ENCODE measurements at regions not wholly inside any gene's neighbourhood (a gene's known extent, or its start where the extent isn't known, plus 50 kb on each side); places are given as distances from the start of the nearest gene placed in this dataset.
"Not testable (repeated sequence)": the region's sequence is repeated elsewhere in the genome, so short reads cannot be mapped to it uniquely, and the experiment has no call there.

DNA sequence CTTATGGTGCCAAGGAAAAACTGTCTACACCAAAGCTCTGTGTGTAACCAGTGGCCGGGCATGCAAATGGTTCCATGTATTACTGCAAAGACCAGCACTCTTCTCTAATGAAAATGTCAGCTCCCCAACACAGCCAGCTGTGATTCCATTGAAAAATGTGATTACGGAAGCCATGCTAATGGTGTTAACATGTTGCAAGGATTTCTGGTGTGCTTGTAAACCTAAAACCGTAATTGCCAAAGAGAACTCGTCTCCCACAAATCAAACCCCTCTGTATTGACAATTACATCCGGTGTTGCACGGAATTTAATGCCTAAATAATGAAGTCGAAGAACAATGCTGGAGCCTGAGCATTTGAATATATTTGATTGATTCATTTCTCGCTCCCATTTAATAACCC lies 351.7 kb downstream of the NPIPA8 start:
- DNase-seq (ENCODE audit: low read depth) = no peak

DNA sequence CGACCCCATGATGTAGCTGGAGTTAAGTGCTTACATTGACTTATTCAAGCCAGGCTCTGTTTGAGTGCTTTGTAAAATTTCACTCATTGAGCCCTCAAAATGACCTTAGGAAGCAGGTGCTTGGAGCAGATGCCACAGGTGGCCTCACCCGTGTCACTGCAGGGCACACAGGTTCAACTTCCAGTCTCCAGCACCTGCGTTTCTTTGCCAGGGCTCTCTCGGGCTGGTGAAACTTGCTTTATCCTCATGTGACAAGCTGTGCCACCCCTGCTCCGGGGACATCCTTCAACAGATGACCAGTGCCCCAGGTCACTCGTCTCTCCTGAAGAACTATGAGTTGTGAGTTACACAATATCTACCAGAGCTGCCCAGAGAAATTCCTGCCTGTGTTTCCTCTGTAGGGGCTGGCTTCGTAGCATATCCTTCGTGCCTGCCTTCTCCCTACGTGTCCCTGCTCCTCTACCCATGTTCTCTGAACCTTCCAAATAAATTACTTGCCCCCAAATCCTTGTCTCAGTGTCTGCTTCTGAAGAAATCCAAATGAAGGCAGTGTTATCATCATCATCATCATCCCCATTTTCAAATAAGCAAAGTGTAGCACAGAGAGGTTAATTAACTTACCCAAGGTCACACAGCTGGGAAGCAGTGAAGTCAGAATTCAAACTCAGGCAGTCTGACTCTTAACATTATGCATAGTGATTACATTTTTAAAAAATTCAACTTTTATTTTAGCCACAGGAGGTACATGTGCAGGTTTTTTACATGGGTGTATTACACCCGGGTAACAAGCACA lies 352.5 kb downstream of the NPIPA8 start:
- no peak for DNase-seq (ENCODE audit: low read depth)

DNA sequence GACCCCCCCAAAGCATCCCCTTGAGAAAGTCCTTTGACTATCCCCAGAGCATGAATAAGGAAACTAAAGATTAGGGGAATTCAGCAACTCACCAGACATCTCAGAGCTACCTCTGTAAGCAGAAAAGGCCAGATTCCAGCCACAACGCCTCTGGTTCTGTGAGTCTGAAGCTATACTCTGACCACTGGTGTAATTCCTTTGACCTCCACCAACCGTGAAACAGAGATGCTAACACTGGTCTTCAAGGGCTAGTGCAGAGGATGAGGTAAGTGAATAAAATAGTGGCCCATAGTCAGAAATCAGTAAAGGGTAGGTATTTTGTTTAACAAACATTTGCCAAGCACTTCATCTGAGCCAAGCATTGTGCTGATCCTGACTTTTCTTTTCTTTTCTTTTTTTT lies 353.4 kb downstream of the NPIPA8 start:
- no peak for DNase-seq (ENCODE audit: low read depth)

DNA sequence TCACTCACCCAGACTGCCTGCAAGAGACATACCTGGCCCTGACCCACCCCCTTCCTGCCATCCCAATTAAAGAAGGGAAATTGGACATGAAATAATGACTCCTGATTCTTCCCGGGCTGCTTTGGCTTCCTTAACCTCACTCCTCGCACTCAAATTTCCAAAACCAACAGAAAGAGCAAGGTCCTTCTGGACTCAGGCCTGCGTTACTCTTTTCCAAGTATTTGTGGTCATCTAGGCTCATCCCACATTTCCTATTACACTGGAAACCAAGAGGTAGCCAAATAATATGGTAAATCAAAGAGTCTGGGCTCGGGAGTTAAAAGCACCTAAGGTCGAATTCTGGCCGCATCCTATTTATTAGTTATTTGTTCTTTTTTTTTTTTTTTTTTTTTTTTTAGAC lies 359.3 kb downstream of the NPIPA8 start:
- DNase-seq (ENCODE audit: low read depth) = no peak

GRCh38 chr16:17972460-17972943 lies 364.0 kb downstream of the NPIPA8 start:
- DNase-seq (ENCODE audit: low read depth) = no peak

GRCh38 chr16:17970816-17971331 lies 365.7 kb downstream of the NPIPA8 start:
- DNase-seq (ENCODE audit: low read depth) = no peak

- DNase-seq (ENCODE audit: low read depth) = no peak
Observed at GRCh38 chr16:17970157-17970765, 366.3 kb downstream of the NPIPA8 start.

DNA sequence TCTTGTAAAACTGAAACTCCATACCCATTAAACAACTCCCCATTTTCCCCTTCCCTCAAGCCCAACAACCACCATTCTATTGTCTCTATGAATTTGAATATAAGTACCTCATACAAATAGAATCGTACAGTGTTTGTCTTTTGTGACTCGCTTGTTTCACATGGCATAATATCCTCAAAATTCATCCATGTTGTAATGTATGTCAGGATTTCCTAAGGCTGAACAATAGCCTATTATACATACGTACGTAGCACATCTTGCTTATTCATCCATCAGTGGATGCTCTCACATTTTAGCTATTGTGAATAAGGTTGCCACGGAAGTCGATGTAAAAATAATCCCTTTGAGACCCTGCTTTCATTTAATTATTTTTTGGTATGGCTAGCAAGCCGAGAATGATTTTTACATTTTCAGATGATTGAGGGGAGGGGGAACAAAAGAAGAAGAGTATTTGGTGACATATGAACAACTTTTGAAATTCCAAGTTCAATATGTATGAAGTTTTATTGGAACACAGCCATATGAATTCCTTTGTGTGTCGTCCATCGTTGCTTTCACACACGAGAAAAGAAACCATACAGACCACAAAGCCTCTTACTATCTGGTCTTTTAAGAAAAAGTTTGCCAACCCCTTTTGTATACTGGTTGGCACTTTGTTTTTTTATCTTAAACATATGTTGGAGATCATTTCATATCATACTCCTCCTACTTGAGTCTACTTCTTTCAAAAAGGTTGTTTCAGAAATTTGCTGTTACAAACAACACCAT lies 371.2 kb downstream of the NPIPA8 start:
- no peak for DNase-seq (ENCODE audit: low read depth)

- DNase-seq (ENCODE audit: low read depth) = no peak
Observed at GRCh38 chr16:17964196-17964595, 372.3 kb downstream of the NPIPA8 start.

DNA sequence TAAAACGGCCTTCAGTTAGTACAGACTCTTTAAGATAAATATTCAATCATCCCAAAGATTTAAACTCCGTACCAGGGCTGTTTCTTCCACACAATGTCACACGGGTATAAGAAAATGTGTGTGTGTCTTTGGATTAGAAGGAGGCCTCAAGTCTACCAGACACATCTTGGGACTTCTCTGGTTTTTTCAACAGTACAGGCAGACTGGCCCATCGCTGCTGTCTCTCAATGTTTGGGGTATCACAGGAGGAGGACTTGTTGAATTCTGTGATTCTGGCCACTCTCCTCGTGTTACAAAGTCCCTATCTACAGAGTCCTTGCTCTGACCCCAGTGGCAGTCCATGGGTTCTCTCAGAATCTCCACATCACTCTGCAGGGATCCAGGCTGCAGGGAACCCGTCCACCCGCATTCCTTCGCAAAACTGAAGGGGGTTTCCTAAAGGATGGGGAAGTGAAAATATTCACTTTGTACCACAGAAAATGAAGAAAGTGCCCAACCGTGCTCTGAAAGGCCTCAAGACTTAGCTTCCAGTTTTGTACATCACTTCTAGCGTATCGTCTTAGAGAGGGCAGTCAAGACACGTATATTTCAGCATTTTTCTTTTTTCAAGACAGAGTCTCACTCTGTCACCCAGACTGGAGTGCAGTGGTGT lies 373.2 kb downstream of the NPIPA8 start:
- no peak for DNase-seq (ENCODE audit: low read depth)

- no peak for DNase-seq (ENCODE audit: low read depth)
Observed at GRCh38 chr16:17962726-17963125, 373.8 kb downstream of the NPIPA8 start.

DNA sequence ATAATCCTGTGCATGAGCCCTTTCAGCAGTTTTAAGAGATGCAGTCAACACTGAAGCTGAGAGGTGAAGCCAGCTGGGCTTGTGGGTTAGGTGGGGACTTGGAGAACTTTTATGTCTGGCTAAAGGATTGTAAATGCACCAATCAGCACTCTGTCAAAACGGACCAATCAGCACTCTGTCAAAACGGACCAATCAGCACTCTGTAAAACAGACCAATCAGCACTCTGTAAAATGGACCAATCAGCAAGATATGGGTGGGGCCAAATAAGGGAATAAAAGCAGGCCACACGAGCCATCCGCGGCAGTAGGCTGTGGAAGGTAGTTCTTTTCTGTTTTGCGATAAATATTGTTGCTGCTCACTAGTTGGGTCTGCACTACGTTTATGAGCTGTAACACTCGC lies 374.7 kb downstream of the NPIPA8 start:
- DNase-seq (ENCODE audit: low read depth) = not testable (repeated sequence)

DNA sequence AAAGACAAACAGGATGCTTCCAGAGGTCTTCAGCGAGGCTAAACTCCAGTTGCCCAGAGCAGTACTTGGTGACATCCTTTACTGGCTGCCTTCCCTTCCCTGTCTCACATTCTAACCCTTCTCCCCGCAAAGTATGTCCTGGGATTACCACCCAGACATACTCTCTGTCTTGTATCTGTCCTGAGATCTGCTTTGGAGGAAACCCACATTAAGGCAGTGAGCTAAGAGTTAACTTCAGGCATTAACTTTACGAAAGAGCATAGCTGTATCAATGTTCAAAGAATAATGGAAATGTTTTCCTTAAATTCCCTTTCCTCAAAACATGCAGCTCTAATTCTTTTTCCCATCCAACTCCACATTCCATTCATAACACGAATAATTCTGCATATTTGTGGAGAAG lies 385.2 kb downstream of the NPIPA8 start:
- no peak for DNase-seq (ENCODE audit: low read depth)

DNA sequence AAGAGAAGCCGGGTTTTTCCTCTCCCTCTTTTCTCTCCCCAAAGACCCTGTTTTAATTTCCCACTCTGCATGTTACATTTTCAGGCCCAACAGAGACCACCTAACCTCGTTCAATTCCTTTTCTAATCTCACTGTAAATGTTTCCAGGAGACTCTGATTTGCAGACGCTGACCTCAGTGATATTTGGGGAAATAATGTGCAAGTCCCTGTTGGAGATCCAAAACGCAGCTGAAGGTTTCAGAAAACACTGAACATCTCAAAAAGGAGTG lies 386.6 kb downstream of the NPIPA8 start:
- DNase-seq (ENCODE audit: low read depth) = no peak

DNA sequence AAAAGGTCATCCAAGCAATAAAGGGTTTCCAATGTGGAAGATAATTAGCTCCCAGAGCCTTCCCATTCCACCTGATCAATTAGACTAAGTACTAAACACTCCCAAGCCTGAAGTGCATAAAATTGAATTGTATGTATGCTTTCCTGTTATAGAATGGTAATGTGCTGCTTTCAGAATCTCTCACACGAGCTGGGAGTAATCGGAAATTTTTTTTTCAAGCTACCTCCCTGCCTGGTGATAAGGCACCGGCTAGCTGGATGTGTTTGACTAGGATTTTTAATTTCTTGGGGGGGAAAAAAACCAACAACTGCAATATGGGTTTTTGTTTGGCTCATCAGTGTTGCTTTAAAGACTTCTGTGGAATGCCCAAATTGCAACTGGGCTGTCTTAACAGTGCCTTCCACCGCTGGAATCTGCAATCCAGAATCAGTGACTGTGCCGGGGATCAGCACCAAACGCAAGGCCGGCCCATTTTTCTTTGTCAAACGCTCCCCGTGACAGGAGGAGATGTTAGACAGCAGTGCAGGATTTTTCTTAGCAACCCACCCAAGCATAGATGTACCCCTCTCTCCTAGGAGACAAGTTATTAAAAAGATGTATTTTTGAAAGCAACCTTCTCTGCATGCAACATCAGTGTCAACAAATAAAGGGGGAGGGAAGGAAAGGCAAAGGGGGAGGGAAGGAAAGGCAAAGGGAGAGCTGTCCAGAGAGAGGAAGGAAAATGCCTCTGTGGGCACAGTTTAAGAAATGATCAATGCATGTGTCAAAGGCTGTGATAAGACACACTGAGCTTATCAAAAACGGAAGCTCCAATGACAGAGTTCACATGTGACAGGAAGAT lies 387.2 kb downstream of the NPIPA8 start:
- DNase-seq (ENCODE audit: low read depth) = no peak

DNA sequence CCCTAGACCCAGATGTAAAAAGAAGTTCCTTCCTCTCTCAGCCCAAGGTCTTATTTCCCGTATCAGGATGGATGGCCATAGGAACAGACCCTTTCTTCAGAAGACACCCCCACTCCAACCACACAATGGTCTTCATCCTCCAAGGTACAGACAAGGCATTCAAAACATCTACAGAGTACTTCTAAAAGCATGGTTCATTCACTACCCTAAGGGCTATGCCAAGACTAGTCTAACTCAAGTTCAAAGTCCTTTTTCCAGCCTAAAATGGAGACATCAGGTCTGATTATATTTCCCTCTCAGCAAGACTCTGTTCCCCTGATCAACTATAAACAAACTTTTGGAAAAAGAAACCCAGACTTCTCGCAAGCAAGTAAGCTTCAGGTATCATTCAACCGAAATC lies 388.9 kb downstream of the NPIPA8 start:
- DNase-seq (ENCODE audit: low read depth) = no peak

DNA sequence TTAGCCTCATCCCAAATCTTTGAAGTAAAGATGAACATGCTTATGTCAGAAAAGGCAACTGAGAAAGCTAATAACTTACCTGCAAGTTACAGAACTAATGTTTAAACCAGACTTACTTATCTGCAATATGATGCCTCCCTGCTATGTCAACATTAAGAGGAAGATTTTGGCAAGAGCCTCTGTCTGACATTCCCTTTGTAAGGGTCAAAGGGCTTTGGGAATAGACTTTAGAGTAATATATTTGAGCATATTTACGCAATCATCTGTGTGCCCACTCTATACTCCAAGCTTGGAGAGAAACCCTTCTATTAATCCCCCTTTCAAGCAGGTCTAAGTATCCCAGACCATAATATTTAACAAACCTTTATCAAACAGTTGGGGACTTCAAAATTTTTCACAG lies 389.4 kb downstream of the NPIPA8 start:
- no peak for DNase-seq (ENCODE audit: low read depth)

DNA sequence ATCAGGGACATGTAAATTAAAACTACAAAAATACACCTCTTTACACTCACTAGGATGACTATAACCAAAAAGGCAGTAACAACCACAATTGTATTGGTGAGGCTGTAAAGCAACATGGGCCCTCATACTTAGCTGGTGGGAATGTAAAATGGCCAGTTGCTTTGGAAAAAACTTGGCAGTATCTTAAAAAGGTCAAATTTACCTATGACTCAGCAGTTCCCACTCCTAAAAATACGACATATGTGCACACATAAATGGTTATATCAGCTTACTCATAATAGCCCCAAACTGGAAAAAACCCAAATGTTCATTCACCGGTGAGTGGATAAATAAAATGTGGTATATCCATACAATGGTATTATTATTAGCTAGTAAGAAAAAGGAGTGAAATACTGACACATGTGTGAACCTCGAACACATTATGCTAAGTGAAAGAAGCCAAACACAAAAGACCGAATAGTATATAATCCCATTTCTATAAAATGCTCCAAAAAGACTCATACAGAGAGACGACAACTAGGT lies 391.4 kb downstream of the NPIPA8 start:
- no peak for DNase-seq (ENCODE audit: low read depth)

GRCh38 chr16:17944345-17944744 lies 392.2 kb downstream of the NPIPA8 start:
- DNase-seq (ENCODE audit: low read depth) = no peak

DNA sequence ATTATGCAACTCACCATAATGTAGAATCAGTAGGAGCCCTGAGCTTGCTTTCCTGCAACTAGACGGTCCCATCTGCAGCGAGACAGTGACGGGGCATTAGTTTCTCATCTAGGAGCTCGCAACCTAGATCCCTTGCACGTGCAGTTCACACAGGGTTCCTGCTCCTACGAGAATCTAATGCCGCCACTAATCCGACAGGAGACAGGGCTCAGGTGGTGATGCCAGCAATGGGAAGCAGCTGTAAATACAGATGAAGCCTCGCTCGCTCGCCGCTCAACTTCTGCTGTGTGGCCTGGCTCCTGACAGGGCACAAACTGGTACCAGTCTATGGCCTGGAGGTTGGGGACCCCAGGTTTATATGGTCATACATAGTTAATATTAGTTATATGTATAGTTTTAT lies 394.5 kb downstream of the NPIPA8 start:
- DNase-seq (ENCODE audit: low read depth) = no peak

Data from stimulated activated CD8-positive, alpha-beta memory T cell treated with anti-CD3 and anti-CD28 coated beads, Interleukin-7, amount 100 ng/mL, for 24 hours (primary cell).